IPS-11a (cell line): ENCODE measurements at regions not wholly inside any gene's neighbourhood (a gene's known extent, or its start where the extent isn't known, plus 50 kb on each side); places are given as distances from the start of the nearest gene placed in this dataset.

Source experiments
- H3K4me3 ChIP-seq: one replicate; pipeline ENCODE4 v1.5.1; 2013; ENCODE audit warnings: low read depth, low read length, control low read depth

GRCh38 chr10:28853195-28853594, 175.9 kb downstream of the BAMBI start:
- no peak overlapping the region for H3K4me3 ChIP-seq

GRCh38 chr10:28857164-28857563, 179.8 kb downstream of the BAMBI start:
- no peak overlapping the region for H3K4me3 ChIP-seq

GRCh38 chr10:28858646-28859045, 181.3 kb downstream of the BAMBI start:
- H3K4me3 ChIP-seq, result no peak overlapping the region

GRCh38 chr10:28859791-28860190, 182.5 kb downstream of the BAMBI start:
- H3K4me3 ChIP-seq, result no peak overlapping the region

- no peak overlapping the region for H3K4me3 ChIP-seq
Observed at GRCh38 chr10:28862219-28862618, 184.9 kb downstream of the BAMBI start.

GRCh38 chr10:28869606-28870201, 192.4 kb downstream of the BAMBI start:
- no peak overlapping the region for H3K4me3 ChIP-seq

GRCh38 chr10:28871665-28872064, 194.3 kb downstream of the BAMBI start:
- no peak overlapping the region for H3K4me3 ChIP-seq

GRCh38 chr10:28872587-28873165, 195.4 kb downstream of the BAMBI start:
- no peak overlapping the region for H3K4me3 ChIP-seq

GRCh38 chr10:28873540-28873939, 196.2 kb downstream of the BAMBI start:
- H3K4me3 ChIP-seq, result no peak overlapping the region

GRCh38 chr10:28874210-28874609, 196.9 kb downstream of the BAMBI start:
- H3K4me3 ChIP-seq, result no peak overlapping the region

GRCh38 chr10:28875549-28876081, 198.3 kb downstream of the BAMBI start:
- H3K4me3 ChIP-seq, result no peak overlapping the region

- H3K4me3 ChIP-seq, result no peak overlapping the region
Observed at GRCh38 chr10:28878236-28878970, 201.1 kb downstream of the BAMBI start.

- no peak overlapping the region for H3K4me3 ChIP-seq
Observed at GRCh38 chr10:28879246-28879645, 201.9 kb downstream of the BAMBI start.

GRCh38 chr10:28879875-28880682, 202.8 kb downstream of the BAMBI start:
- no peak overlapping the region for H3K4me3 ChIP-seq

- H3K4me3 ChIP-seq, result no peak overlapping the region
Observed at GRCh38 chr10:28880683-28880950, 203.3 kb downstream of the BAMBI start.

GRCh38 chr10:28881171-28881882, 204.0 kb downstream of the BAMBI start:
- no peak overlapping the region for H3K4me3 ChIP-seq

- H3K4me3 ChIP-seq, result no peak overlapping the region
Observed at GRCh38 chr10:28883741-28884423, 206.6 kb downstream of the BAMBI start.

- H3K4me3 ChIP-seq, result no peak overlapping the region
Observed at GRCh38 chr10:28890121-28890950, 213.0 kb downstream of the BAMBI start.

GRCh38 chr10:28891058-28891713, 213.9 kb downstream of the BAMBI start:
- no peak overlapping the region for H3K4me3 ChIP-seq
